ENCODE measurements at regions not wholly inside any gene's neighbourhood (a gene's known extent, or its start where the extent isn't known, plus 50 kb on each side); places are given as distances from the start of the nearest gene placed in this dataset.

DNA sequence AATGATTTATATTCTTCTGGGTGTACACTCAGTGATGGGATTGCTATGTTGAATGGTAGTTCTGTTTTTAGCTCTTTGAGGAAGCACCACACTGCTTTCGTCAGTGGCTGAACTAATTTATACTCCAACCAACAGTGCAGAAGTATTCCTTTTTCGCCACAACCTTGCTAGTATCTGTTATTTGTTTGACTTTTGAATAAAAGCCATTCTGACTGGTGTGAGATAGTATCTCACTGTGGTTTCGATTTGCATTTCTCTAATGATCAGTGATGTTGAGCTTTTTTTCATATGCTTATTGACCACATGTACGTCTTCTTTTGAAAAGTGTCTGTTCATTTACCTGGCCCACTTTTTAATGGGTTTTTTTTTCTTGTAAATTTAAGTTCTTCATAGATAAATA lies 583.8 kb upstream of the ARID1B start:
- TF ChIP-seq GATA3 (IDR thresholded peaks at IDR 0.05; ENCODE audit: low read depth, low read length), result no peak
- no peak for TF ChIP-seq GATA2 (IDR thresholded peaks at IDR 0.05; ENCODE audit: low read depth, low read length)

GRCh38 chr6:156191895-156192294 lies 585.3 kb upstream of the ARID1B start:
- TF ChIP-seq GATA2 (IDR thresholded peaks at IDR 0.05; ENCODE audit: low read depth, low read length), result no peak
- TF ChIP-seq GATA3 (IDR thresholded peaks at IDR 0.05; ENCODE audit: low read depth, low read length), result no peak

DNA sequence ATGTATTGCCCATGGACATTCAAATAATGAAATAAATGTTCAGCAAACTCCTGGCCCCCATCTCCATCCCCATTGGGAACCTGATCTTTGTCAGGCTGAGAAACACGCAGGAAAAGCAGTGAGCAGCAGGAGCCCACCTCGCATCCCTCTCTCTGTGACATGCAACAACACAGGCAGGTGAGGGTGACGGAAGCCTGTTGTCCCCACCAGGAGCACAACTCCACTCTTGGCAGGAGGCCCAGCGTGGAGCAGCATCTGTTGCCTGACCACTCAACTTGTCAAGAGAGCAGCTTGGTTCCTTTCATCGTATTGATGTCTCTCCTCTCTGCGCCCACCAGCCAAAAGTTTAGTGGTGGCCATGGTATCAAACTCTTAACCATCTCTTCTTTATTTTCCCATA lies 586.9 kb upstream of the ARID1B start:
- TF ChIP-seq GATA2 (IDR thresholded peaks at IDR 0.05; ENCODE audit: low read depth, low read length) (no peak), GATA3 (IDR thresholded peaks at IDR 0.05; ENCODE audit: low read depth, low read length) (no peak)

DNA sequence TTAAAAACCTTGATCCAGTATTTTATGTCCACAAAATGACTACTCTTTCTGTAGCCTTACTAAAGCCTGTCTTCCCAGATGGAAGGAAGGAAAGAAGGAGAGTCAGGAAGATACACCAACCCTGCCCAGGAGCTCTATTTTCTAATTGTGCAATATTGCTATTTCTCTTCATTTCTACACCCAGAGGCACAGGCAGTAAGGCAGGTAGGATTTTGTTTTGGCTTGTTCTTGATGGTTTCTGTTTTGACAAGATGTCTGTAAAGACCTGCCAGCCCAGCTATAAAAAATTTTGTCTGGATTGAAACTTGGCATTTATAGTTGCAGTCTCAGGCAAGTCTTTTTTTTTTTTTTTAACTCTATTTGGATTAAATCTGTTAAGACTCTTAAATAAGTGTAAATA lies 587.5 kb upstream of the ARID1B start:
- TF ChIP-seq GATA2 (IDR thresholded peaks at IDR 0.05; ENCODE audit: low read depth, low read length) (no peak), GATA3 (IDR thresholded peaks at IDR 0.05; ENCODE audit: low read depth, low read length) (no peak)

GRCh38 chr6:156189195-156189594 lies 588.0 kb upstream of the ARID1B start:
- TF ChIP-seq GATA3 (IDR thresholded peaks at IDR 0.05; ENCODE audit: low read depth, low read length), result no peak
- no peak for TF ChIP-seq GATA2 (IDR thresholded peaks at IDR 0.05; ENCODE audit: low read depth, low read length)

DNA sequence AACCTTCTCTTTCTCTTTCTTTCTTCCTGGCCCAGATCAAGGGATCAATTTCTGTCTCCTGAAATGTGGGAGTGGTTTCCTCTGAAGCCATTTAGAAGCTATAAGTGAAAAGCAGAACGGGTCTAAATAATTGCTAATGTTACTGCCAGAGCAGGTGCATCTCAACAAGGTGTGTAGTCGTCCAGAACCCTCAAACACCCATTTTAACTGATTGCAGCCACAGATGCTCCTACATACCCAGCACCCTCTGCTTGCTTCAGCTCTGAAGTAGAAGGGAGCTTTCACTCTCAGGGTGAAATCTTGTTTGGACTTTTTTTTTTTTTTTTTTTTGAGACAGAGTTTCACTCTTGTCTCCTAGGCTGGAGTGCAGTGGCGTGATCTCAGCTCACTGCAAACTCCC lies 592.1 kb upstream of the ARID1B start:
- TF ChIP-seq GATA2 (IDR thresholded peaks at IDR 0.05; ENCODE audit: low read depth, low read length) (no peak), GATA3 (IDR thresholded peaks at IDR 0.05; ENCODE audit: low read depth, low read length) (no peak)

DNA sequence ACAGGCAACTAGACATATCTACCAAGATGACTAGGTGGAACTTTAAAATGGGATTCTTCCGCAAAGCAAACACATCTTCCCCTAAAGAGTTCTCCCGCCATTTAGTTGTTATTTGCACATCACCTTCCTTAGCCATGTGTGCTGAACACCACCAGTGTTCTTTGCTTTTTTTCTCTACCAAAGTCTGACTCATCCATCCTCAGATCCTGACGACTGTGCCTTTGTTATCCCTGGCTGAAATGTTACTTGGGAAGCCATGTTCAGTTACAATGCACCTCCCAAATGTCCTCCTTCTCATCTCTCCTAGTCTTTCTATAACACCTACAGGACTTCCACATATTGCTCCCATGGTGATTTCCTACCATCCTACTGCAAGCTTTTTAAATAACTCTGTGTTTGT lies 593.5 kb upstream of the ARID1B start:
- TF ChIP-seq GATA2 (IDR thresholded peaks at IDR 0.05; ENCODE audit: low read depth, low read length) (no peak), GATA3 (IDR thresholded peaks at IDR 0.05; ENCODE audit: low read depth, low read length) (no peak)

DNA sequence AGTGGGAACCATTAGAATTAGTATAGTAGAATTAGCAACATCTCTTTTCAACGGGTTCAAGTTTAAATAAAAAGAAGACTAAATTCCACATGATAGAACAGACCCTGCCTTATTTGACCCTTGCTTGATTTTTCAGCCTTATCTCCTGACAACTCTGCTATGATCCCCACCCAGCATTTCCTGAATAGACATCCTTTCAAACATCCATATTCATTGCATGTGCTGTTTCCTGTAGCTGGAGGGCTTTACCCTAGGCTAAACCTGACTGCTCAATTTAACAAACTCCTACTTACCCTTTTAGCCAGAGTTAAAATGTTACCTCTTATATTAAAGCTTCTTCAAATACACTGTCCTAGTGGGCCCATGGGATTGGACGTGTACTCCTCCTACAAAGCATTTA lies 594.8 kb upstream of the ARID1B start:
- TF ChIP-seq GATA3 (IDR thresholded peaks at IDR 0.05; ENCODE audit: low read depth, low read length) (no peak), GATA2 (IDR thresholded peaks at IDR 0.05; ENCODE audit: low read depth, low read length) (no peak)

GRCh38 chr6:156181506-156181905 lies 595.7 kb upstream of the ARID1B start:
- TF ChIP-seq GATA3 (IDR thresholded peaks at IDR 0.05; ENCODE audit: low read depth, low read length) (no peak), GATA2 (IDR thresholded peaks at IDR 0.05; ENCODE audit: low read depth, low read length) (no peak)

DNA sequence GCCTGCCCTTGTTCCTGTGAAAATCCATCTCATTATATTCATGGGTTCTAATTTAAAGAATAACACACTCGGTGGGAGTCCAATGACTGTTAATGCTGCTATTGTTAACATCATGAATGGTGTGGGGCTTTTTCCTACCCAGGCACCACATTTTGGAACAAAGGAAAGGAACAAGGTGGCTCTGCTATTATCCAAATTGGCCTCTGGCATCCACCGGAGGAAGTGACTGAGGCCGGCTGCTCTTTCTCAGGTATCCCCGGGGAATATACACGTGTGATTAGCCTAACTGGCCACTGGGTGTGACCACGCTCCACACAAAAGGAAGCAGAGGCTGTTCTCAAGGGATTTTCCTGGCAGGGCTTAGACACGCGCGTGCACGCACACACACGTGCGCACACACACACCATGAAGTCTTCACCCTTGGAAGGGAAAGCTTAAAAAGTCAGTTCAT lies 601.2 kb upstream of the ARID1B start:
- no peak for TF ChIP-seq GATA3 (IDR thresholded peaks at IDR 0.05; ENCODE audit: low read depth, low read length)
- no peak for TF ChIP-seq GATA2 (IDR thresholded peaks at IDR 0.05; ENCODE audit: low read depth, low read length)

- no peak for TF ChIP-seq GATA2 (IDR thresholded peaks at IDR 0.05; ENCODE audit: low read depth, low read length)
- TF ChIP-seq GATA3 (IDR thresholded peaks at IDR 0.05; ENCODE audit: low read depth, low read length), result no peak
Measured at GRCh38 chr6:156175433-156175832, 601.7 kb upstream of the ARID1B start.

DNA sequence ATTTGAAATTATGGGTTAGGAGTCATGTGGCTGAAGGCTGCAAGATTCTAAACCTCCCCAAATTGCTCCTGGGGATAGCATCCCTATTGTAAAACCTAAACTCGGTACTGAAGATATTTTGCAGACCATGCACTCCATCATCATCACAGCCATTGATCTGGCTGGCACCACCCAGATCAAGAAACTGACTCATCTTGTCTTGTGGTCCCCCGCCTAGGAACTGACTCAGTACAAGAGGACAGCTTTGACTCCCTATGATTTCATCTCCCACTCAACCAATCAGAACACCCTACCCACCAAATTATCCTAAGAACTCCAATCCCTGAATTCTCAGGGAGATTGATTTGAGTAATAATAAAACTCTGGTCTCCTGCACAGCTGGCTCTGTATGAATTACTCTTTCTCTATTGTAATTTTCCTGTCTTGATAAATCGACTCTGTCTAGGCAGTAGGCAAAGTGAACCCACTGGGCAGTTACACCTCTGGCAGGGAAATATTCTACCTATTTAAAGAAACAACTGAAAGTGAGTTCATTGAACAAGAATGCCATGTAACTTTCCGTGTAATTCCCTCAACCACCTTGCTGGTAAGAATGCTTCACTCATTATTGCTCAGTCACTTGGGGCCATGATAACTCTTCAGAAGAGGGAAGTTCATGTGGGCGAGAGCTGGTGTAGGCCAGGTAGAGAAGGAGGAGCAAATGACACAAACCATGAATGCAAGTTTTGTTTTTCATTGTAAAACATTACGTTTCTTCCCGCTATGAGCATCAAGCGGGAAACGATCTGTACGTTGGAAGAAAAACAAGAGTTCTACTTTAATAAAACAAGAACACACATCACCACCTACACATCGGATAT lies 602.9 kb upstream of the ARID1B start:
- TF ChIP-seq GATA3 (IDR thresholded peaks at IDR 0.05; ENCODE audit: low read depth, low read length), result no peak
- TF ChIP-seq GATA2 (IDR thresholded peaks at IDR 0.05; ENCODE audit: low read depth, low read length), result no peak

DNA sequence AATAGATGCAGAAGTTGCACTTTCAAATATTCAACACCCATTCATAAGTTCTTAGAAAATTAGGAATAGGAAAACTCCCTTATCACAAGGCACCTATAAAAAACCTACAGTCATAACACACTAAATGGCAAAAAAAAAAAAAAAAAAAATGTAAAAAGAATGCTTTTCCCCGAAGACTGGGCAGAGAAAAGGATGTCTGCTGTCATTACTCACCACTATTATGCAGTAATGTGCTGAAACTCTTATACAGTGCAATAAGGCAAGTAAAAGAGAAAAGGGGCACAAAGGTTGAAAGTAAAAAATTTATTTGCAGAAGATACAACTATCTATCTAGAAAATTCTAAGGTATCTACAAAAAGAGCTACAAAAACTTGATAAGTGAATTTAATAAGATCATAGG lies 607.8 kb upstream of the ARID1B start:
- TF ChIP-seq GATA3 (IDR thresholded peaks at IDR 0.05; ENCODE audit: low read depth, low read length) (no peak), GATA2 (IDR thresholded peaks at IDR 0.05; ENCODE audit: low read depth, low read length) (no peak)

- TF ChIP-seq GATA2 (IDR thresholded peaks at IDR 0.05; ENCODE audit: low read depth, low read length), result no peak
- no peak for TF ChIP-seq GATA3 (IDR thresholded peaks at IDR 0.05; ENCODE audit: low read depth, low read length)
Measured at GRCh38 chr6:156167625-156168071, 609.5 kb upstream of the ARID1B start.

DNA sequence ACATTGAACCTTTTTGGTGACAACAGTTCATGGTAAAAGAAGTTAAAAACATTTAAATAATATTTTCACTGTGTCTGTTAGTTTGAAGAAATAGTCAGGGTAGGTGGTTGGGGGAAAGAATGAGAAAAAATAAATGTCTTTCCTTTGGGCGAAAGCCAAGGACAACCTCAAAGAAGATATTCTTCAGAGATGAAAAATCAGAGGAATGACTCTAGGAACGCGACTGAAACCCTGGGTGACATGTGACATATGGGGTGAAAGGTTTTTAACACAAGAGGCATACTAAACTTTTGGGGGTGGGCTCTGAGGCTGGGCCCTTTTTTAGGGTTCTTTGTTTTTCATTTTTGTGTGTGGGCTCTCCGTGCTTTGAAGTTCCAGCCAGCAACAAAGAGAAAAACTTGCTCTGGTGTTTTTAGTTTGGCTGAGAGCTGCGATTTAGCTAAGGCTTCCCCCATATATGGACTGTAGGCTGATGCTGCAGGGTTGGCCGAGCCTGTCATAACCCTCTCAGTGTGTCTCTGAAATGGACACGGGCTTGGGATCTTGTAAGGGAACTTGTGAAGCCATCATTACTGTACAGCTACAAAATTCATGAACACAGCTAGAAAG lies 610.1 kb upstream of the ARID1B start:
- TF ChIP-seq GATA3 (IDR thresholded peaks at IDR 0.05; ENCODE audit: low read depth, low read length) (no peak), GATA2 (IDR thresholded peaks at IDR 0.05; ENCODE audit: low read depth, low read length) (no peak)
